SKM-1 (cell line): ENCODE measurements at regions not wholly inside any gene's neighbourhood (a gene's known extent, or its start where the extent isn't known, plus 50 kb on each side); places are given as distances from the start of the nearest gene placed in this dataset.

Experiments used
- DNase-seq: peaks from one replicate; lab custom pipeline; 2025; ENCODE audit not compliant: unreplicated experiment; lab: John Stamatoyannopoulos, UW

DNA sequence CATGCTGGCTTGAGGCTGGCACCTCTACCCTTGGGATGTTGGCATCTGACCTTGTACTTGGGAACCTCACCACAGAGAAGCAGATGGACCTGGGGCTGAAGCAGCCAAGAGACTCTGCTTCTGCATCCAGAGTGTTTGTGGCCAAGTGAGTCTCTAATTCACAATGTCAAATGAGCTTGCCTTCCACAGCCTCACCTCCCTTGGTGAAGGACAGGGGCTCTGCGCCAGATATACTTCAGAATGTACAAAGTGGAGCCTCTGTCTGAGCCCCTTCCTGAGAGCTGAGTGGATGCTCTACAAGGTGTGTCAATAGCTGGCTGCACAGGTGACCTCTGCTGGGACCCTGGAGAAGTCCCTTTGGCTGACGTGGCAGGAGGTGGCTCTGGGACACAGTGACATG lies 508.9 kb downstream of the CDH26 start:
- no peak for DNase-seq

DNA sequence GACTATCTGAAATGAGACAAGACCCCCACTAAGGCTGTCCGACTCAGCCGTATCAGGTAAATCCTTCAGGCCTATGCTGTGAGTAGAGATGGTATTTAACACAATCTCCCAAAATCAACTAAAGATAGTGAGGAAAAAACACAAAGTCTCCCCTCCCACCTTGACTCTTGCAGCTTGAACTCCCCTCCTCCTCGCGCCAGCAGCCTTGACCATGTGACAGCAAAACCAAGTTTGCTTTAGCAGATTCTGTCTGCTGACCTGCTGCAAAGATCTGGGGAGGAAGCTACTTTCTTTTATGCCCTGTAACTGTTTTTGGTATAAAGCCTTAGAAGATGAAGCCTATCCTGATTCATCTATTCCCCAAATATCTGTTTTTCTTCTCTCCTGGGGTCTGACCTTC lies 509.5 kb downstream of the CDH26 start:
- no peak for DNase-seq

DNA sequence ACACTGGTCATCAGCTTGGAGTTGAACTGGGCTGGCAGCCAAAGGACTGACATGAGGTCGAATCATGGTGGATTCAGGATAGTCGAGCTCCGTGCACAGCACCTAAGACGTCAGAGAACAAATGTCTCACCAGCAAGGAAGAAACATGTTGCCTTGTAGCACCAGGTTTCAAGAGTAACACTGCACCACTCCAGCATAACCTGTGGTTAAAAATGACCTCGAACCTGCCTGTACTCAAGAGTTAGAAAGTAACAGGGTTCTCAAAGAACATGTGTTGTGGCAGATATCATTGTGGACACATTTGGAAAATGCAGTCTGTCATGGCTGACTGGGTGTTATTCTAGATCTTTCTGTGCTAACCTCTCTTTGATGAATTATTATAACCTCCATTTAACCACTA lies 511.6 kb downstream of the CDH26 start:
- DNase-seq = no peak

DNA sequence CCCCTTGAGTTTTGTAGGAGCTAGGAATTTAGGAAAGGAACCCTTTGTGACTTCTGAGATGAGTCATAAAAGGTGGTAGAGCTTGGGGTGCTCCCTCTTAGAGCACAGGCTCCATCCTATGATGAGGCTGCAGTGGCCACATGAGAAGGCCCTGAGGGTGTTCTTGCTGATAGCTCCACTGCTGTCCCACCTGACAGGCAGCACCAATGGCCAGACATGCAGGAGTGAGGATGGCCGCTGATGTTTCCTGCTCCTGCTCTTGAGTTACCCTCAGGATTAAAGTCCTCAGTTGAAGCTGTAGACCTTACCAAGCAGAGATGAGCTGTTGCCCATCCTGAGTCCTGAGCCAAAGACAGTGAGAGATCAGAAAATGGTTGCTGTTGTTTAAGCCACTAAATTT lies 512.1 kb downstream of the CDH26 start:
- DNase-seq = no peak

GRCh38 chr20:60473211-60473610 lies 515.0 kb downstream of the CDH26 start:
- DNase-seq = no peak

GRCh38 chr20:60474385-60474910 lies 516.2 kb downstream of the CDH26 start:
- DNase-seq = no peak

DNA sequence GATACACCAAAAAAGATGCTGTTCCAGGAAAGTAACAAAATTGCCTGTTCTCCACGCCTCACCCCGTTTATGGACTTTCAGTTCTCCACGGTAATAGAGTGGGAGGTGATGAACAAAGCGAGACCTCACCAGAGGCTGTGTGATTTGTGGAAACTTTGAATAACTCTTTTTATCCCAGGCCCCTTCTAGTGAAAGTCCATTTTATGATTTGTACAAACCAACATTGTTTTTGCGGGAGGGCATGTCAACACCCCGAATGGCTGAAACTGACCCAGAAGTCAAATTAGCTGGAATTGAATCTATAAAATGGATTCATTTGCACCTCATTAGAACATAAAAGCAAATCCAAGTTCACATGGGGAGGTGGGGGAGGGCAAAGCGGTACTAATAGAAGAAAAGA lies 517.8 kb downstream of the CDH26 start:
- no peak for DNase-seq

- no peak for DNase-seq
Observed at GRCh38 chr20:60477958-60478357, 519.7 kb downstream of the CDH26 start.

- no peak for DNase-seq
Observed at GRCh38 chr20:60478533-60478932, 520.3 kb downstream of the CDH26 start.

DNA sequence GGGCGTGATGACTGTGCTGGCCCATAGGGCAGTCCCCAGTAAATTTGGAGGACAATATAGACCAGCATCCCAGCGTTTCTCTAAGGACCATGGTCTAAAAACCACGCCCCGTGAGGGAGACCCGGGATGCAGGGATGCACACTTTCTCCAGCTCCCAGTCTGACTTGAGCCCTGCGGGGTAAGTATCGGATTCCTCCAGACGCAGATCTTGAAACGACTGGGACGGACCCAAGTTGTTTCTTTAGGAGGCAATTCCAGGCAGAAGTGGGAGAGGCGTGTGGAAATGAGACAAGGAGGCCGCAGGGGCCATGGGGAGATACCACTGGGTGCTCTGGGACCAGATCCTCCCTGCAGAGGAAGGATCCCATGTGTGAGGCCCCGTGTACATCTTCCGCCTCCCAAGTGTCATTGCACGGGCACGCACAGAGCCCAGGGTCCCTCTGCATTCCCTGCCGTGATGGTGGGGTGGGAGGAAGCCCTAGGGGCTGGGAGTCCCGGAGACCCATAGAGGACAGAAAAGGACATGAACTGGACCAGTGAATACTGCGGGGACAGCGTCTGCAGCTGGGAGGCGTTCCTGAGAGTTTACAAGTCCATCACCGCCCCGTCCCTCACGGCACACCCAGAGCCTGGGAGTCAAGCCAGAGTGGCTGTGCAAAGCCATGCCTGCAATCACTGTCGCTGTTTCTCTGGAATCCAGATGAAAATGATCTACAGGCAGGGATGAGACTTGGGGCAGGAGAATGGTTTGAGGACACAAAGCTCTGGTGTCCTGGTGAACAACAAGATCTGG lies 522.9 kb downstream of the CDH26 start:
- no peak for DNase-seq

DNA sequence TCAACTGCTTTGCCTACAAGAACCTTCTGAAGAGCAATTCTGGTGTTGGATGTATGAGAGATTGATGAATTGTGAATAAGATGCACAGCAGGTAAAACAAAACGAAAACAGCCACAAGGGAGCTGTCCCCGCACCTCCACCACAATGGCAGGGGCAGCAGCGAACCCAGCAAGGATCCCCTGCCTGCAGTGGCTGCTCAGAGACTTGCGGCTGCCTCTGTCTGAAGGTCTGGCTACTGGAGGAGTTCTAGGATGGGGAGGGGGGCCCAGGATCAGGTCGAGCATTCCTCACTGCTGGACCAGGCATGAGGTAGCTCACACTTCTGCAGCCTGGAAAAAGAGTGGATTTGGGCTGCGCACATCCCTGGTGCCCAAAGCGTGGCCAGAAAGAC lies 523.5 kb downstream of the CDH26 start:
- DNase-seq = no peak

DNA sequence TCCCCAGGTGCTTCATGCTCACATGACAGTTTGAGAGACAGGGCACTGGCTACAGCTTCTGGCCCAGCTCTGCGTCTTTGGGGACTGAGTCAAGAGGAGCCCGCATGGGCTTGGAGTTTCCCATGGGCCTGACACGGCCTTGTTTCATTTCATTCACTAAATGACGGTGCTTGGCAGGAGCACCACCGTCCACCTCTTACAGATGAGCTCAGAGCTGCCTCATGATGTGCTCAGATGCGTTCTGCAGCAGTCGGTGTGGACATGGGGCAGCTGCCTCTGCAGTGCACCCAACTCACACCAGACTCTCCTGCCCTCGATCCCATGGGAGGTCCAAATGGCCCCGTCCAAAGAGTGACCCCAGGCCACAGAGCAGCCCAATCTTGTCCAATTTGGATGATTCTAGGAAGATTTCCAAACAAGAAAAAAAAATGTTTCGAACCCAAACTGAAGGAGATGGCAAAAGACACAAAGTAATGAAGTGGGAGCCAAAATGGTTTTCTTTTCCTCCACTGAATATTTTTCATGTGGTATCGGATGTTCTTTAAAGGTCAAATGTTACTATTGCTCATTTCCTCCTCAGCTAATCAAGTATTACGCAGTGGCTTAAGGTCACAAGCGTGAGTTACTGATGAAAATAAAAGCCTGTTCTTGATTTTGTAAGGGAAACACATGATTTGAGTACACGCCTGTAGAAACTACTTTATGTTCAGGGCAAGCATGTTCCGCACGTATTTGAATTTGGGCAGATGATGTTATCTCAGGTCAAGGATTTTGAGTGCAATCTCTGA lies 524.2 kb downstream of the CDH26 start:
- DNase-seq = no peak

- DNase-seq = no peak
Observed at GRCh38 chr20:60483371-60483770, 525.1 kb downstream of the CDH26 start.

- DNase-seq = no peak
Observed at GRCh38 chr20:60484316-60484715, 526.1 kb downstream of the CDH26 start.

DNA sequence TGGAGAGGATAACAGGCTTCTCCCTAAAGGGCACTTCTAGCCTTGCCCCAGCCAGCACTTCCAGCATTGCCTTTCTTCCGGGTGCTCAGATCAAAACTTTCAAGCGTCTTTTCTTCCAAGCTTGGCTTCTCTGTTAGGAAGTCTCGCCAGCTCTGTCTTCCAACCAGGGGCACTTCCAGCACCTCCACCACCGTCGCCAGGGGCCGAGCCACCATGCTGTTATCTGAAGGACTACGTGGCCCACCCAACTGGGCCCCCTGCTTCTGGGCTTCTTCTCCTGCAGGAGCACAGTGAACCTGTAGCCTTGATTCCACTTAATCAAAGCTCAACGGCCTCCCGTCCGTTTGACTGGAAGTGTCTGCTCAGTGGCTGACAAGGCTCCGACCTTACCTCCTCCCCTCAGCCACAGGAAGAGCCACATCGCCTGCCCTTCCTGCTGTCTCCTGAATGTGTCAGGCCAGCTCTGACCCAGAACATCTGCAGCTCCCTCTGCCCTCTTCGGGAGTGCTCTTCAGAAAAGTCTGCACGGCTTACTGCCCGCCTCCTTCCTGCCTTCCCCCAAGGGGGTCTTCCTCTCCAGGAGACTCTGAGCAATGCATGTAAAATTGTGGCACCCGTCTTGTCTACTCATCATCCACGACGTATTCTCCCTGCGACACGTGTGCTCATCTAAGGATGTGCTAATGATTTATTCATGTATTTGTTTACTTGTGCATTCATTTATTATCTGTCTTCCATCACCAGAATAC lies 527.0 kb downstream of the CDH26 start:
- DNase-seq = no peak

DNA sequence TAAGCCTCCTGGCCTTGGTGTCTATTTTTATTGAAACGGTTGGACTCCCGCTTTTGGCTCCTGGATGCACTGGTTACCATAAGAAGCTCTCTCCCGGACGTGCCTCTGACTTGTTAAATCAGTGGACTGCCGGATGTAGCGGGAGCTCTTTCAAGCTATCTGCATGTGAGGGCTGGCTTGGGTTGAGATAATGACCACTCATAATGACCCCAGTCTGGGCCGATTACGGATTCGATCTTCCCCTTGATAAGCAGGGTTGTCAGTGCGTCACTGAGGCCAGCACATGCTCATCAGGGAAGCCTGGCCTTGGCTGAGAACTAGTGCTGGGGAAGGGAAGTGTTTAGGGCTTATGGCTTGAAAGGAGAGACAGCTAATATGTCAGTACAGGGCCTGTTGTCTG lies 528.1 kb downstream of the CDH26 start:
- DNase-seq = no peak

GRCh38 chr20:60486937-60487336 lies 528.7 kb downstream of the CDH26 start:
- DNase-seq = no peak

DNA sequence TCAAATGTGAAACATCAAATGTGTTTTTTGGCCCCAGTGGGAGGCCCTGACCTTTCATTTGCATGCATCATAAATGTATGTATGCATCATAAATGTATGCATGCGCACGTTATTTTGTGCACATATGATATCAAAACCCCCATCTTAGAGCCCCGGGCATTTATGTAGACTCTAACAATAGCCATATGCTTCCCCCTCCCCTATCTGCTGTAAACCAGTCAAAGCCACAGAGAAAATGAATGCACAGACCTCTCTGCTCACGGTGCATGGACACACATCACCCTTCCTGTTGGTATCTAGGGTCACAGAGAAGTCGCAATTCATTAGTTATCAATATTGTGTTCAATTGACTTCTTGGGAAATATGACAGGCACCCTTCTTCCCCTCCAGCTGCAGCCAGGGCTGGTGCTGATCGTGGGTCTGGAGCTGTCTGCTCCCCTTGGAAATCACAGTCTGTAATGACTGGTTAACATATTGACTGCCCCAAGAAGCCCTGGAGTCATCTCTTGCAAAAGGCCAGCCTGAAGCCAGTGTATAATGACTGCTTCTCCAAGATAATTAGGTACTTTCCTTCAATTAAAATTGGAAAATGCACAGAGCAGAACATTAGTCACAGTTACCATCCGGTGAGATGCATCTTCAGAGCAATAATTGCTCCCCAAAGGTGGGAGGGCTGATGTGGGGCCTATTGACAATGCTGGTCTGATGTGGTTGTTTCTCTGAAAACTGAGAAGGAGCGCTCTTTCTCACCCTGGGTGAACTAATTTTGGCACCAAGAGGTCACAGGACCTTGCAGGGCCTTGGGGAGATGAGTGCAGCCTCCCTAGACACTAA lies 532.2 kb downstream of the CDH26 start:
- DNase-seq = no peak

- no peak for DNase-seq
Observed at GRCh38 chr20:60491051-60491581, 532.9 kb downstream of the CDH26 start.

DNA sequence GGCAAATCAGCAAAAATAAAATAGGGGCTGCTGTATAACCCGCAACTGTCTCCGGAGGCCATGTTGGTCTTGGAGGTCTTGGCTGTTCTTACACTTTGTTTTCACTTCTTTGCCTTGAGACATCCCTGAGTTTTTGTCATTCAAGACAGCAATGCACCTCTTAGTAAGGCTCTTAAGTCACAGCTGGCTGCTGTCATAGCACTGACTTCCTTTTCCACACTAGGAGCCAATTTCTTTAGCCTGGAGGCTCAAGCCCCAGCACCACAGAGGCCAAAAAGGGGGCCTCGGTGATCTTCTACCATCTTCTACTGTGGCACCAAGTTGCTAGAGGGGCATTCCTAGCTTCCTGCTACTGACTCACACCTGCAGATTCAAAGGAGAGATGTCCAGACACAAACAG lies 536.3 kb downstream of the CDH26 start:
- no peak for DNase-seq
